IMR-90 (cell line): ENCODE measurements at regions not wholly inside any gene's neighbourhood (a gene's known extent, or its start where the extent isn't known, plus 50 kb on each side); places are given as distances from the start of the nearest gene placed in this dataset.

ENCODE experiments used
- ATAC-seq: fragments of 200-7000 bp; cut with Tn5 transposase; 2 replicates; pipeline ENCODE4 v1.9.1; 2020; ENCODE audit warnings: low read depth, mild to moderate bottlenecking, moderate library complexity
- BruUV-seq: library from RNA; stranded (reverse); fragments of 400-500 nt; replicated peaks from 2 replicates; lab custom pipeline; 2021; lab: Mats Ljungman, UMichigan
- CTCF ChIA-PET: fragments of 300-600 bp; formaldehyde crosslinking; extraction: SDS; loops from one replicate; lab custom pipeline; 2021; ENCODE audit warnings: antibody characterized with exemption; lab: Yijun Ruan, JAX
- POLR2A ChIA-PET: fragments of 300-600 bp; sonication (Branson Sonifier 250); formaldehyde crosslinking; loops from one replicate; lab custom pipeline; 2022; ENCODE audit warnings: antibody characterized with exemption; ENCODE audit not compliant: unreplicated experiment; lab: Charles Lee
- DNase-seq: peaks from one replicate; pipeline ENCODE4 v3.0.0; 2013
- H2AFZ ChIP-seq: replicated peaks from 2 replicates; pipeline ENCODE3; 2013; ENCODE audit warnings: low read length, mild to moderate bottlenecking; ENCODE audit not compliant: poor library complexity
- H2AK5ac ChIP-seq: 2 replicates; pipeline ENCODE4 v1.6.1; 2013; ENCODE audit warnings: low read depth, low read length, inconsistent platforms
- H2AK9ac ChIP-seq: replicated peaks from 2 replicates; pipeline ENCODE3; 2013; ENCODE audit warnings: mild to moderate bottlenecking, low read depth, low read length, moderate library complexity; ENCODE audit not compliant: poor library complexity
- H2BK120ac ChIP-seq: 2 replicates; pipeline ENCODE4 v1.6.1; 2013; ENCODE audit warnings: low read depth, low read length, inconsistent platforms
- H2BK15ac ChIP-seq: 3 replicates; pipeline ENCODE4 v1.6.1; 2013; ENCODE audit warnings: low read depth, low read length, inconsistent platforms
- H2BK20ac ChIP-seq: 2 replicates; pipeline ENCODE4 v1.6.1; 2013; ENCODE audit warnings: low read depth, mild to moderate bottlenecking, inconsistent platforms, low read length, moderate library complexity
- H2BK5ac ChIP-seq: 2 replicates; pipeline ENCODE4 v1.6.1; 2013; ENCODE audit warnings: mild to moderate bottlenecking, low read depth, low read length, inconsistent platforms; ENCODE audit not compliant: poor library complexity, severe bottlenecking
- H3K14ac ChIP-seq: replicated peaks from 2 replicates; pipeline ENCODE4 v1.6.1; 2013; ENCODE audit warnings: low read depth, low read length, inconsistent platforms
- H3K18ac ChIP-seq: 2 replicates; pipeline ENCODE4 v1.6.1; 2013; ENCODE audit warnings: low read depth, low read length, control low read depth
- H3K23ac ChIP-seq: 2 replicates; pipeline ENCODE4 v1.6.1; 2013; ENCODE audit warnings: low read depth, low read length, inconsistent platforms
- H3K27ac ChIP-seq: 2 replicates; pipeline ENCODE4 v1.5.1; 2013; ENCODE audit warnings: mild to moderate bottlenecking, control low read depth, low read length; ENCODE audit not compliant: insufficient read depth
- H3K27me3 ChIP-seq: 2 replicates; pipeline ENCODE4 v1.6.1; 2013; ENCODE audit warnings: low read length; ENCODE audit not compliant: control insufficient read depth, insufficient read depth
- H3K36me3 ChIP-seq: 2 replicates; pipeline ENCODE4 v1.6.1; 2013; ENCODE audit warnings: low read length, mixed read lengths; ENCODE audit not compliant: control insufficient read depth, insufficient read depth
- H3K4ac ChIP-seq: 2 replicates; pipeline ENCODE4 v1.6.1; 2013; ENCODE audit warnings: low read depth, low read length, inconsistent platforms
- H3K4me1 ChIP-seq: 2 replicates; pipeline ENCODE4 v1.6.1; 2013; ENCODE audit warnings: low read length, mixed read lengths; ENCODE audit not compliant: control insufficient read depth, insufficient read depth
- H3K4me2 ChIP-seq: 2 replicates; pipeline ENCODE4 v1.6.1; 2013; ENCODE audit warnings: low read depth, mild to moderate bottlenecking, control low read depth, low read length, moderate library complexity
- H3K4me3 ChIP-seq: 2 replicates; pipeline ENCODE4 v1.5.1; 2013; ENCODE audit warnings: low read depth, mild to moderate bottlenecking, control low read depth, low read length, moderate library complexity; ENCODE audit not compliant: insufficient read depth
- H3K56ac ChIP-seq: 2 replicates; pipeline ENCODE4 v1.6.1; 2013; ENCODE audit warnings: low read length, inconsistent platforms; ENCODE audit not compliant: insufficient read depth; ENCODE audit errors: extremely low read depth
- H3K79me1 ChIP-seq, 2 experiments: 2 replicates each; pipeline ENCODE4 v1.6.1; 2013; ENCODE audit warnings: low read length in 2 of 2, inconsistent platforms in 1 of 2, low read depth in 1 of 2
- H3K9ac ChIP-seq: 2 replicates; pipeline ENCODE4 v1.6.1; 2013; ENCODE audit warnings: low read depth, low read length, control low read depth
- H3K9me1 ChIP-seq: 2 replicates; pipeline ENCODE4 v1.6.1; 2013; ENCODE audit warnings: low read length, inconsistent platforms; ENCODE audit not compliant: insufficient read depth
- H3K9me3 ChIP-seq: 2 replicates; pipeline ENCODE4 v1.6.1; 2013; ENCODE audit warnings: low read length; ENCODE audit not compliant: control insufficient read depth, insufficient read depth
- H4K20me1 ChIP-seq: 2 replicates; pipeline ENCODE4 v1.6.1; 2013; ENCODE audit warnings: low read length, inconsistent platforms; ENCODE audit not compliant: insufficient read depth
- H4K5ac ChIP-seq: 2 replicates; pipeline ENCODE4 v1.6.1; 2013; ENCODE audit warnings: mild to moderate bottlenecking, low read depth, low read length, control low read depth
- H4K8ac ChIP-seq, 2 experiments: 2 replicates each; pipeline ENCODE4 v1.6.1; 2013; ENCODE audit warnings: low read depth in 2 of 2, low read length in 2 of 2, control low read depth in 1 of 2, inconsistent platforms in 1 of 2
- H4K91ac ChIP-seq: 2 replicates; pipeline ENCODE4 v1.6.1; 2013; ENCODE audit warnings: low read depth, low read length, inconsistent platforms; ENCODE audit not compliant: insufficient read depth
- BHLHE40 ChIP-seq: fragments of 150-350 bp; IDR thresholded peaks from 2 replicates; pipeline ENCODE4 v1.6.1; 2016; ENCODE audit warnings: mild to moderate bottlenecking, low read depth, low read length
- CHD1 ChIP-seq: IDR thresholded peaks from 2 replicates; pipeline ENCODE4 v1.6.1; 2012; ENCODE audit warnings: low read depth, low read length, improper control_type of control experiment
- FOS ChIP-seq: fragments of 150-350 bp; IDR thresholded peaks from 2 replicates; pipeline ENCODE4 v1.6.1; 2016; ENCODE audit warnings: low read depth, low read length
- NFE2L2 ChIP-seq: fragments of 150-350 bp; IDR thresholded peaks from 2 replicates; pipeline ENCODE4 v1.6.1; 2016; ENCODE audit warnings: low read depth, mild to moderate bottlenecking, low read length
- RAD21 ChIP-seq: IDR thresholded peaks from 2 replicates; pipeline ENCODE4 v1.6.1; 2012; ENCODE audit warnings: low read length, improper control_type of control experiment
- RFX5 ChIP-seq: IDR thresholded peaks from 2 replicates; pipeline ENCODE4 v1.8.0; 2012; ENCODE audit warnings: low read depth, mild to moderate bottlenecking, low read length, moderate library complexity
- WGBS, 2 experiments: methylation state at CpG; one replicate each; pipeline versions ENCODE4 v1.1.5 to v1.1.7; 2013; ENCODE audit warnings: missing lambda C conversion rate in 2 of 2; ENCODE audit not compliant: insufficient read length in 1 of 2; ENCODE audit errors: extremely low coverage in 2 of 2; 5-methylcytosine and 5-hydroxymethylcytosine counted together
- dilution Hi-C: fragments of 300-500 bp; cut with HindIII; formaldehyde crosslinking; loops from one replicate; pipeline ENCODE4 v1.14.3; 2018; ENCODE audit warnings: low sequenced_read_pairs; ENCODE audit not compliant: unreplicated experiment
- in situ Hi-C: fragments of 300-500 bp; cut with MboI; formaldehyde crosslinking; loops from 3 replicates; pipeline ENCODE4 v1.14.3; 2019; ENCODE audit warnings: low sequenced_read_pairs, inconsistent platforms, mixed read lengths
- intact Hi-C: fragments of 100-400 bp; cut with micrococcal nuclease; formaldehyde crosslinking; loops from 2 replicates; pipeline ENCODE4 v1.10.0; 2022
- TF ChIP-seq, protein P1 (sequence below): fragments of 150-350 bp; IDR thresholded peaks from 2 replicates; pipeline ENCODE4 v1.6.1; 2016; ENCODE audit warnings: low read depth, mild to moderate bottlenecking, low read length, moderate library complexity, borderline replicate concordance
- TF ChIP-seq, protein P2 (sequence below): conservative IDR thresholded peaks from 2 replicates; pipeline ENCODE4 v1.5.1; 2012; ENCODE audit warnings: mild to moderate bottlenecking, low read depth, low read length, improper control_type of control experiment

DNA sequence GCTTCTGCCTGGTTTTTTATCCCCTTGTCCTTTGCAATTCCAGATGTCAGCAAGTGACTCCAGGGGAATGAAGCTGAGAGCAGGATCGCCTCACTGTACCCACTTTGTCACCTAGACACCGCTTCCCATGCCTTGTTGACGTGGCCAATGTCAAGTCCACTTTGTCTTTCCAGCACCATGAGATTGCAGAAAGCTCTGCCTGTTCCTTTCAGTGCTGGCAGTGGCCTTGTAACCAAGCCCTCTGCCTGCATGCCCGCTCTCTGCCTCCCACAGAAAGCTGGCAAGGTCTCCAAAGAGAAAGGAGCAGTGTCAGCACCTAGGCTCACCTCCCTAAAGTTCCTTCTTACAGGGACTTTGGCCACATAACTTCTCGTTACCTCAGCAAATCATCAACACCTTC, 282.2 kb upstream of the ST6GAL2 start:
- no peak overlapping the region for H2AK9ac ChIP-seq
- BruUV-seq = no TSS peak
- H4K5ac ChIP-seq = no peak overlapping the region
- H3K27me3 ChIP-seq = no peaks in the 10 kb centered on the region
- no peaks in the 10 kb centered on the region for H3K79me1 ChIP-seq
- dilution Hi-C loops = no loop called here
- no peak overlapping the region for H2BK20ac ChIP-seq
- intact Hi-C loops = no loop called here
- no peak overlapping the region for H2BK5ac ChIP-seq
- H3K23ac ChIP-seq = no peak overlapping the region
- in situ Hi-C loops = no loop called here
- H2BK15ac ChIP-seq = no peak overlapping the region
- H3K27ac ChIP-seq = no peak overlapping the region
- no peaks in the 10 kb centered on the region for H3K9me1 ChIP-seq
- no peak overlapping the region for H2AFZ ChIP-seq
- no peaks in the 10 kb centered on the region for H3K4me1 ChIP-seq
- TF ChIP-seq BHLHE40 = no peak
- TF ChIP-seq RFX5 = no peak
- no peak for TF ChIP-seq NFE2L2
- no peak for TF ChIP-seq RAD21
- no peak for TF ChIP-seq FOS
- TF ChIP-seq, protein P1, sequence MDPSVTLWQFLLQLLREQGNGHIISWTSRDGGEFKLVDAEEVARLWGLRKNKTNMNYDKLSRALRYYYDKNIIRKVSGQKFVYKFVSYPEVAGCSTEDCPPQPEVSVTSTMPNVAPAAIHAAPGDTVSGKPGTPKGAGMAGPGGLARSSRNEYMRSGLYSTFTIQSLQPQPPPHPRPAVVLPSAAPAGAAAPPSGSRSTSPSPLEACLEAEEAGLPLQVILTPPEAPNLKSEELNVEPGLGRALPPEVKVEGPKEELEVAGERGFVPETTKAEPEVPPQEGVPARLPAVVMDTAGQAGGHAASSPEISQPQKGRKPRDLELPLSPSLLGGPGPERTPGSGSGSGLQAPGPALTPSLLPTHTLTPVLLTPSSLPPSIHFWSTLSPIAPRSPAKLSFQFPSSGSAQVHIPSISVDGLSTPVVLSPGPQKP = no peak
- TF ChIP-seq, protein P2, sequence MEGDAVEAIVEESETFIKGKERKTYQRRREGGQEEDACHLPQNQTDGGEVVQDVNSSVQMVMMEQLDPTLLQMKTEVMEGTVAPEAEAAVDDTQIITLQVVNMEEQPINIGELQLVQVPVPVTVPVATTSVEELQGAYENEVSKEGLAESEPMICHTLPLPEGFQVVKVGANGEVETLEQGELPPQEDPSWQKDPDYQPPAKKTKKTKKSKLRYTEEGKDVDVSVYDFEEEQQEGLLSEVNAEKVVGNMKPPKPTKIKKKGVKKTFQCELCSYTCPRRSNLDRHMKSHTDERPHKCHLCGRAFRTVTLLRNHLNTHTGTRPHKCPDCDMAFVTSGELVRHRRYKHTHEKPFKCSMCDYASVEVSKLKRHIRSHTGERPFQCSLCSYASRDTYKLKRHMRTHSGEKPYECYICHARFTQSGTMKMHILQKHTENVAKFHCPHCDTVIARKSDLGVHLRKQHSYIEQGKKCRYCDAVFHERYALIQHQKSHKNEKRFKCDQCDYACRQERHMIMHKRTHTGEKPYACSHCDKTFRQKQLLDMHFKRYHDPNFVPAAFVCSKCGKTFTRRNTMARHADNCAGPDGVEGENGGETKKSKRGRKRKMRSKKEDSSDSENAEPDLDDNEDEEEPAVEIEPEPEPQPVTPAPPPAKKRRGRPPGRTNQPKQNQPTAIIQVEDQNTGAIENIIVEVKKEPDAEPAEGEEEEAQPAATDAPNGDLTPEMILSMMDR = no peak
- TF ChIP-seq CHD1 = no peak
- H2AK5ac ChIP-seq = no peak overlapping the region
- POLR2A ChIA-PET = no interaction called here
- no peak overlapping the region for H3K4me3 ChIP-seq
- no peaks in the 10 kb centered on the region for H3K36me3 ChIP-seq
- H3K9ac ChIP-seq = no peak overlapping the region
- no peak overlapping the region for H3K4ac ChIP-seq
- ATAC-seq (no peak), DNase-seq (no peak)
- H3K9me3 ChIP-seq = peaks cover 14% of the 10 kb centered on the region
- CTCF ChIA-PET = no interaction called here
- 14% methylated on average over 2 of the region's 5 CpGs; no CpG with 5 or more reads in 1 of the 2 experiments for WGBS, 2 experiments
- H3K14ac ChIP-seq = no peak overlapping the region
- no peak overlapping the region for H3K4me2 ChIP-seq
- no peak overlapping the region for H3K56ac ChIP-seq
- no peak overlapping the region for H3K18ac ChIP-seq
- no peak overlapping the region for H2BK120ac ChIP-seq
- H4K8ac ChIP-seq = no peak overlapping the region
- no peaks in the 10 kb centered on the region for H4K20me1 ChIP-seq
- no peak overlapping the region for H4K91ac ChIP-seq
